ENCODE measurements at regions not wholly inside any gene's neighbourhood (a gene's known extent, or its start where the extent isn't known, plus 50 kb on each side); places are given as distances from the start of the nearest gene placed in this dataset.

- no peak for TF ChIP-seq Cebpa-rat (IDR thresholded peaks at IDR 0.05)
- Histone ChIP-seq H3K36me3 (peaks cover 0 to 5% (median 0%) of the 10 kb centered on the region in 11 experiments; a peak in 2 of 22 replicates), H3K4me3 (no peak overlapping the region), H4K20me1 (no peaks in the 10 kb centered on the region), H3K27ac (no peak overlapping the region), H3K4me2 (0 out of 22 replicates have a peak overlapping the region, but pooled peaks of 2 of the 11 experiments have one; percentile 12), H3K9me3 (replicated peaks in 1 of 11) (peaks cover 38 to 58% (median 47%) of the 10 kb centered on the region in 11 experiments), H3K27me3 (no peaks in the 10 kb centered on the region), H3K4me1 (peaks cover 0 to 33% (median 12%) of the 10 kb centered on the region in 10 experiments; a peak in 12 of 20 replicates), H3K9ac (no peak overlapping the region)
Observed at GRCh38 chr7:69134316-69134715, 464.0 kb upstream of the AUTS2 start.

- Histone ChIP-seq H3K27me3 (no peaks in the 10 kb centered on the region), H3K9ac (no peak overlapping the region), H3K36me3 (no peaks in the 10 kb centered on the region; a peak in 2 of 22 replicates), H4K20me1 (no peaks in the 10 kb centered on the region), H3K4me2 (peak overlapping the region in 8 of 11 experiments; percentile 46 to 67 (median 56); a peak in 15 of 22 replicates), H3K4me3 (no peak overlapping the region), H3K9me3 (replicated peaks in 1 of 11) (peaks cover 26 to 48% (median 41%) of the 10 kb centered on the region in 11 experiments), H3K4me1 (peaks cover 0 to 24% (median 20%) of the 10 kb centered on the region in 10 experiments; a peak in 17 of 20 replicates), H3K27ac (peak overlapping the region in 4 of 11 experiments; percentile 4 to 40 (median 16); a peak in 3 of 22 replicates)
- no peak for TF ChIP-seq Cebpa-rat (IDR thresholded peaks at IDR 0.05)
Observed at GRCh38 chr7:69147631-69148030, 450.6 kb upstream of the AUTS2 start.

- TF ChIP-seq Cebpa-rat (IDR thresholded peaks at IDR 0.05) = no peak
Observed at GRCh38 chr7:69149804-69150782, 448.2 kb upstream of the AUTS2 start.

GRCh38 chr7:69162326-69162725 lies 435.9 kb upstream of the AUTS2 start:
- Histone ChIP-seq H3K27me3 (no peaks in the 10 kb centered on the region), H3K27ac (no peak overlapping the region), H3K4me3 (no peak overlapping the region), H4K20me1 (no peaks in the 10 kb centered on the region), H3K4me2 (no peak overlapping the region), H3K9me3 (replicated peaks in 1 of 11) (peaks cover 0 to 10% (median 5%) of the 10 kb centered on the region in 11 experiments; a peak in 6 of 22 replicates), H3K36me3 (no peaks in the 10 kb centered on the region), H3K9ac (no peak overlapping the region), H3K4me1 (no peaks in the 10 kb centered on the region)
- no peak for TF ChIP-seq Cebpa-rat (IDR thresholded peaks at IDR 0.05)

More at GRCh38 chr7:69149804-69150782, 448.2 kb upstream of the AUTS2 start:
- Histone ChIP-seq H3K27ac (no peak overlapping the region), H3K4me3 (no peak overlapping the region), H3K4me1 (peaks cover 0 to 28% (median 20%) of the 10 kb centered on the region in 10 experiments; a peak in 17 of 20 replicates), H3K4me2 (no peak overlapping the region), H3K36me3 (no peaks in the 10 kb centered on the region; a peak in 2 of 22 replicates), H3K9me3 (replicated peaks in 1 of 11) (peaks cover 30 to 66% (median 48%) of the 10 kb centered on the region in 11 experiments), H3K9ac (no peak overlapping the region), H4K20me1 (no peaks in the 10 kb centered on the region), H3K27me3 (no peaks in the 10 kb centered on the region)

DNA sequence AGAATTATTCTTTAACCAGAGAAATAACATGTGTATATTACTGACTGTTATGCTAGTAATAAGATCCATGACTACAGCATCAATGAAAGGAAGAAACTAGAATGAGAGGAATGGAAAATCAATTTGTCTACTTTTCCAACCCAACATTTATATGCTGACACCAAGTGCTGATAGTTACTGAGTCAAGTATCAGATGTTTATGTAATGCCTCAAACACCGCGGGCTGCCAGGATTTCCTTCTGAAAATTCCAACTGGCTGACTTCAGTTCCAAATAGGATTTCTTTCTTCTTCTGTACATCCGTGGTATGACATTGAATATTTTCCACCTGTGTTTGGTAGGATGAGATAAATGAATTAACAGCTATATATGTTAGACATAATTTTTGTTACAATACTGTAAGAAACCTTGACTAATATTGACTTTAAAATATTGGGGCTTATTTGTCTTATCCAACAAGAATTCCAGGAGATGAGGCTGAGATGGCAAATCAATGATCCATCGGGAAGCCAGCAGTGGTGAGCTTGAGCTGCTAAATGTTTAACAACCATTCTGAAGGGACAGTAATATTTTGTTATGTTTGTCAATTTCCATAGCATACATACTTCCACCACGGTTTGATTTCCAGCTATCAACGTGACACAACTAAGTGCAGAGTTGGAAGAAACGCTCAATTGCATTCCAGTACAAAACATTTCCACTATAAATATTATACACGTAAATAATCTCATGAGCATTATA lies 435.2 kb upstream of the AUTS2 start:
- Histone ChIP-seq H4K20me1 (no peaks in the 10 kb centered on the region), H3K36me3 (no peaks in the 10 kb centered on the region), H3K27ac (no peak overlapping the region), H3K4me1 (no peaks in the 10 kb centered on the region), H3K4me2 (no peak overlapping the region), H3K9me3 (replicated peaks in 1 of 11) (peaks cover 0 to 15% (median 9%) of the 10 kb centered on the region in 11 experiments; a peak in 8 of 22 replicates), H3K9ac (no peak overlapping the region), H3K27me3 (no peaks in the 10 kb centered on the region), H3K4me3 (no peak overlapping the region)
- no peak for TF ChIP-seq Cebpa-rat (IDR thresholded peaks at IDR 0.05)

DNA sequence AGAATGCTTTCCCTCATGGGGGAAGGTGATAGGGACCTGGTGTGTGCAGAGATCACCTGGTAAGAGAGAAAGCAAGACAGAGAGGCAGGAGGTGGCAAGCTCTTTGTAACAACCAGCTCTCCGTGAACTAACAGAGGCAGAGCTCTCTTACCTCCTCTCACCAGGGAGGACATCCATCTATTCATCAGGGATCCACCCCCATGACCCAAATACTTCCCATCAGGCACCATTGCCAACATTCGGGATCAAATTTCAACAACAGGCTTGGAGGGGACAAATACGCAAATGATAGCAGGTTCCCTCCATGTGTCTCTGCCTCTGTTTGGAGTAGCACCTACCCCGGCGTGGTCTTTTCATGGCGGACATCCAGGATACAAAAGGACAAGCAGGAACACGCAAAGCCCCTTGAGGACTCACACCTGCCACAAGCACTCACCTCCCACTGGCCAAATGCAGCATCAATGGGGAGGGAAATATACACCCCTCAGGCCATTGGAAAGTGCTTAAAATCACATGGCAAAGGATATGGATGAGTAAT lies 431.2 kb upstream of the AUTS2 start:
- peaks cover 0 to 21% (median 10%) of the 10 kb centered on the region in 11 experiments; a peak in 9 of 22 replicates for H3K9me3 ChIP-seq (replicated peaks in 1 of 11)
- H3K36me3 ChIP-seq = no peaks in the 10 kb centered on the region
- no peak overlapping the region for H3K4me2 ChIP-seq
- H3K27me3 ChIP-seq = no peaks in the 10 kb centered on the region
- H3K4me3 ChIP-seq = no peak overlapping the region
- H4K20me1 ChIP-seq = no peaks in the 10 kb centered on the region
- no peak for TF ChIP-seq Cebpa-rat (IDR thresholded peaks at IDR 0.05)
- no peak overlapping the region for H3K9ac ChIP-seq
- H3K27ac ChIP-seq = no peak overlapping the region
- no peaks in the 10 kb centered on the region for H3K4me1 ChIP-seq

DNA sequence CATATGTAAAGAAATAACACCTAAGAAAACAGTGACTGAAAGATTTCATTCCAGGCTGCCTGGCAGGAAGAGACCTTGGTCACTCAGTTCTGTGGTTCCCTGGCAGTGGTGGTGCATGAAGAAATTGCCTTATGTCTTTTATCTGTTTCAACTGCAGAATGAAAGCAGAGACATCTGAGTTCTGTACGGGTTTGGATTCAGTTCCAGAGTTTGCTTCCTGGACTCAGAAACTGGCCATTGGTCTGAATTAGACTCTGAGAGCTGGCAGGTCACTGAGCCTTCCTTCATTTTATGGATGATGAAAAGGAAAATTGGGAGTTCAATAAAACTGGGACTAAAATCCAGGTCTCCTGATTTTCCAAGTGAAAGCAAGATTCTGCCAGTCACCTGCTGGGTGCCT lies 428.9 kb upstream of the AUTS2 start:
- peaks cover 10 to 22% (median 17%) of the 10 kb centered on the region in 10 experiments; a peak in 19 of 20 replicates for H3K4me1 ChIP-seq
- no peak for TF ChIP-seq Cebpa-rat (IDR thresholded peaks at IDR 0.05)
- no peak overlapping the region for H3K27ac ChIP-seq
- H3K4me3 ChIP-seq = no peak overlapping the region
- H3K9me3 ChIP-seq (replicated peaks in 1 of 11) = peaks cover 0 to 25% (median 6%) of the 10 kb centered on the region in 11 experiments; a peak in 10 of 22 replicates
- H4K20me1 ChIP-seq = no peaks in the 10 kb centered on the region
- H3K9ac ChIP-seq = no peak overlapping the region
- no peaks in the 10 kb centered on the region for H3K27me3 ChIP-seq
- H3K4me2 ChIP-seq = no peak overlapping the region
- no peaks in the 10 kb centered on the region for H3K36me3 ChIP-seq

DNA sequence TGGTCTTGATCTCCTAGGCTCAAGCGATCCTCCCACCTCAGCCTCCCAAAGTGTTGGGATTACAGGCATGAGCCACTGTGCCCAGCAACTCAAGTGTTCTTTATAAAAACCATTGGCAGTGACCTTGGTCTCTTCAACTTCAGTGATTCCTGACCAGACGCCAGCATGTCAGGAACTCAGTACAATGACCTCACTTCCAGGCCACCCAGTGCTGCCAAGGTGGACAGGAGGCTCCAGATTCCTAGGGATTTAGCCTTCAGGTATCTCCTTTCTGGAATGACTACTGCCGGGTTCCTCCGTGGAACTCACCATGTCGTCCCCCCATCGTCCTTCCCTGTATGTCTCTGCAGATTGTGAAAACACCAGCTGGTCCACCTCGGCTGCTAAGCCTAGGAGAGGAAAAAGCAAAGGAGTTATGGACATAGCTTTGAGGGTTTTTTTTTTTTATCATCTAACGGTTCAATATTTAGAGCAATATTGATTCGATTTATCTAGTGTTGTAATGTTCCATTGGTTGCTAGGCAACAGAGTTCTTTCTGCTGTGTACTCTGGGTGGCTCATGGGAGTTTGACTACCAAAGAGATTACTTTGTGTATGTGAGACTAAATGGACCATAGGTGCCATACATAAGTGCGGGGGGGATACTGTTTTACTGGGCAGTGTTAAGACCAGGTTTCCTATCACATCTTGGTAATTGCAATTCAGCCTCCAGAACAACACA lies 425.8 kb upstream of the AUTS2 start:
- H3K9ac ChIP-seq = no peak overlapping the region
- H3K27me3 ChIP-seq = no peaks in the 10 kb centered on the region
- peaks cover 10 to 53% (median 46%) of the 10 kb centered on the region in 10 experiments; a peak in 19 of 20 replicates for H3K4me1 ChIP-seq
- H3K27ac ChIP-seq = no peak overlapping the region
- H4K20me1 ChIP-seq = no peaks in the 10 kb centered on the region
- TF ChIP-seq Cebpa-rat (IDR thresholded peaks at IDR 0.05) = no peak
- H3K4me2 ChIP-seq = peak overlapping the region in 7 of 11 experiments; percentile 57 to 73 (median 67); a peak in 4 of 22 replicates
- H3K4me3 ChIP-seq = no peak overlapping the region
- no peaks in the 10 kb centered on the region for H3K36me3 ChIP-seq
- H3K9me3 ChIP-seq (replicated peaks in 1 of 11) = peaks cover 6 to 36% (median 18%) of the 10 kb centered on the region in 11 experiments; a peak in 18 of 22 replicates

All from BLaER1 treated with 17β-estradiol and CSF1 and Interleukin-3, amounts not matched to agents 10 nM and 100 nM (cell line).